ENCODE measurements at regions not wholly inside any gene's neighbourhood (a gene's known extent, or its start where the extent isn't known, plus 50 kb on each side); places are given as distances from the start of the nearest gene placed in this dataset.

DNA sequence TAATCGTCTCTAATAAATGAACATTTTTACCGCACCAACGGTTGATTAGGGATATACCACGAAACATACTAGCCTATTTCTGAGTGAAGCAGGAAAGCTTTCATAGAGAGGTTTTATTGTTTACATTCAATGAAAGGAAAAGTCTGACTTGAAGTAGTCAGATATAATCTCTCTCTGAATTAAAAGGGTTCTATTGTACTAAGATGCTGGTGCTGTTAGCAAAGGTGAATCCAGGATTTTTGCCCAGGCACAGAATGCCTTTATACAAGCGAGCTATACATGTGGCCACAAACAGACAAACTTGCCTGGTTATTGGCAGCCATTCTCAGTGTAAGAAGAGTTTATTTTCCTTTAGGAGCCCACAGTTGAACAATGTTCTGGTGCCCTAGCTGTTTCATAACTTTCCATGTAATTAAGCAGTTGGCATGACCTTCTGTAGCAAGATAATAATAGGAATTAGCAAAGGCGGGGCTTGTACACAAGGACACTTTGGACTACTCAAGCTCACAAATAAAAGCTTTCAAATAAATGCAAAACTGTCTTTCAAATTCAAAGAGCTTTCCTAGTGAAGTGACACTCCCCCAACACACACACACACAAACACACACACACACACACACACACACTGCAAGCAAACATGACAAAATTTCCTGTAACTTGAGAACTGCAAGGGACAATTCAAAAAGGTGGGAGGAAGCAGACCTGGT lies 198.7 kb upstream of the MAP3K1 start:
- no peak for FAIRE-seq
- intact Hi-C loops (cut with micrococcal nuclease), result no loop called here

More for the DNA sequence above, 198.7 kb upstream of the MAP3K1 start:
- ChIA-PET CTCF (ENCODE audit: low intra/inter-chr PET ratio) (no interaction called here), POLR2A (interaction anchor here (0.6 to 1.2 kb wide), 2 partner anchors 10 to 1276 kb away, joined by 3 to 5 read pairs; no protein-coding TSS in a partner anchor)
- ATAC-seq (no peak), DNase-seq (ENCODE audit: extremely low read depth in 1 of 4, low spot score in 3 of 4) (no peak)
- no peaks in the 10 kb centered on the region for H3K79me2 ChIP-seq (ENCODE audit: control insufficient read depth, insufficient read depth, low read length)
- TF ChIP-seq, protein P1, sequence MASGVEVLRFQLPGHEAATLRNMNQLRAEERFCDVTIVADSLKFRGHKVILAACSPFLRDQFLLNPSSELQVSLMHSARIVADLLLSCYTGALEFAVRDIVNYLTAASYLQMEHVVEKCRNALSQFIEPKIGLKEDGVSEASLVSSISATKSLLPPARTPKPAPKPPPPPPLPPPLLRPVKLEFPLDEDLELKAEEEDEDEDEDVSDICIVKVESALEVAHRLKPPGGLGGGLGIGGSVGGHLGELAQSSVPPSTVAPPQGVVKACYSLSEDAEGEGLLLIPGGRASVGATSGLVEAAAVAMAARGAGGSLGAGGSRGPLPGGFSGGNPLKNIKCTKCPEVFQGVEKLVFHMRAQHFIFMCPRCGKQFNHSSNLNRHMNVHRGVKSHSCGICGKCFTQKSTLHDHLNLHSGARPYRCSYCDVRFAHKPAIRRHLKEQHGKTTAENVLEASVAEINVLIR (CRISPR knock-in tag; IDR thresholded peaks at IDR 0.05), result no peak
- TF ChIP-seq SNRNP70 (optimal IDR thresholded peaks at IDR 0.05; ENCODE audit: low read depth, low read length) (no peak), MEF2D (tag; conservative IDR thresholded peaks at IDR 0.05; ENCODE audit: low read depth) (no peak), DDX20 (tag; IDR thresholded peaks at IDR 0.05; ENCODE audit: low read depth) (no peak), ZNF644 (tag; IDR thresholded peaks at IDR 0.05; ENCODE audit: low read depth) (no peak), RBM34 (IDR thresholded peaks at IDR 0.05; ENCODE audit: borderline replicate concordance, insufficient read depth, low read length) (no peak), ZNF707 (CRISPR knock-in tag; conservative IDR thresholded peaks at IDR 0.05) (no peak), SOX6 (IDR thresholded peaks at IDR 0.05) (no peak), NR1H2 (CRISPR knock-in tag; IDR thresholded peaks at IDR 0.05) (no peak), THRAP3 (IDR thresholded peaks at IDR 0.05; ENCODE audit: borderline replicate concordance) (no peak), NR2C2 (CRISPR knock-in tag; IDR thresholded peaks at IDR 0.05) (no peak), NR2C2 (tag; IDR thresholded peaks at IDR 0.05) (no peak), POLR3G (IDR thresholded peaks at IDR 0.05; ENCODE audit: extremely low read depth, insufficient read length, insufficient replicate concordance) (no peak), BCOR (IDR thresholded peaks at IDR 0.05) (no peak)
- TF ChIP-seq, protein P2, sequence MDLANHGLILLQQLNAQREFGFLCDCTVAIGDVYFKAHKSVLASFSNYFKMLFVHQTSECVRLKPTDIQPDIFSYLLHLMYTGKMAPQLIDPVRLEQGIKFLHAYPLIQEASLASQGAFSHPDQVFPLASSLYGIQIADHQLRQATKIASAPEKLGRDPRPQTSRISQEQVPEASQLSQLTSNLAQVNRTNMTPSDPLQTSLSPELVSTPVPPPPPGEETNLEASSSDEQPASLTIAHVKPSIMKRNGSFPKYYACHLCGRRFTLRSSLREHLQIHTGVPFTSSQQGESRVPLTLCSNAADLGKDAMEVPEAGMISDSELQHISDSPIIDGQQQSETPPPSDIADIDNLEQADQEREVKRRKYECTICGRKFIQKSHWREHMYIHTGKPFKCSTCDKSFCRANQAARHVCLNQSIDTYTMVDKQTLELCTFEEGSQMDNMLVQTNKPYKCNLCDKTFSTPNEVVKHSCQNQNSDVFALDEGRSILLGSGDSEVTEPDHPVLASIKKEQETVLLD (IDR thresholded peaks at IDR 0.05), result no peak
- TF ChIP-seq, protein P3, sequence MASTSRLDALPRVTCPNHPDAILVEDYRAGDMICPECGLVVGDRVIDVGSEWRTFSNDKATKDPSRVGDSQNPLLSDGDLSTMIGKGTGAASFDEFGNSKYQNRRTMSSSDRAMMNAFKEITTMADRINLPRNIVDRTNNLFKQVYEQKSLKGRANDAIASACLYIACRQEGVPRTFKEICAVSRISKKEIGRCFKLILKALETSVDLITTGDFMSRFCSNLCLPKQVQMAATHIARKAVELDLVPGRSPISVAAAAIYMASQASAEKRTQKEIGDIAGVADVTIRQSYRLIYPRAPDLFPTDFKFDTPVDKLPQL (IDR thresholded peaks at IDR 0.05; ENCODE audit: extremely low read depth, insufficient read length), result no peak
- TF ChIP-seq, protein P4, sequence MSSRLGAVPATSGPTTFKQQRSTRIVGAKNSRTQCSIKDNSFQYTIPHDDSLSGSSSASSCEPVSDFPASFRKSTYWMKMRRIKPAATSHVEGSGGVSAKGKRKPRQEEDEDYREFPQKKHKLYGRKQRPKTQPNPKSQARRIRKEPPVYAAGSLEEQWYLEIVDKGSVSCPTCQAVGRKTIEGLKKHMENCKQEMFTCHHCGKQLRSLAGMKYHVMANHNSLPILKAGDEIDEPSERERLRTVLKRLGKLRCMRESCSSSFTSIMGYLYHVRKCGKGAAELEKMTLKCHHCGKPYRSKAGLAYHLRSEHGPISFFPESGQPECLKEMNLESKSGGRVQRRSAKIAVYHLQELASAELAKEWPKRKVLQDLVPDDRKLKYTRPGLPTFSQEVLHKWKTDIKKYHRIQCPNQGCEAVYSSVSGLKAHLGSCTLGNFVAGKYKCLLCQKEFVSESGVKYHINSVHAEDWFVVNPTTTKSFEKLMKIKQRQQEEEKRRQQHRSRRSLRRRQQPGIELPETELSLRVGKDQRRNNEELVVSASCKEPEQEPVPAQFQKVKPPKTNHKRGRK (tag; IDR thresholded peaks at IDR 0.05), result no peak
- no peak overlapping the region for H3K27ac ChIP-seq (ENCODE audit: extremely low read depth, low read depth, low read length)
- in situ Hi-C loops (cut with MboI), result no loop called here
- no peak overlapping the region for H3K4me2 ChIP-seq (ENCODE audit: insufficient read depth, low read length)
- H2AFZ ChIP-seq (ENCODE audit: low read depth, low read length), result no peak overlapping the region
- H3K36me3 ChIP-seq (ENCODE audit: control insufficient read depth, insufficient read depth, low read length), result no peaks in the 10 kb centered on the region
- WGBS (ENCODE audit: insufficient coverage, low coverage, missing lambda C conversion rate), result 14% methylated on average over 6 of the region's 6 CpGs
- no peaks in the 10 kb centered on the region for H4K20me1 ChIP-seq (replicated peaks; ENCODE audit: control insufficient read depth, insufficient read depth, low read length)
- H3K4me3 ChIP-seq, result no peak overlapping the region
- no peaks in the 10 kb centered on the region for H3K9me3 ChIP-seq (replicated peaks; ENCODE audit: control insufficient read depth, insufficient read depth, low read depth, low read length)
- no peaks in the 10 kb centered on the region for H3K9me1 ChIP-seq (ENCODE audit: control insufficient read depth, insufficient read depth, low read length)
- H3K4me1 ChIP-seq (replicated peaks in 1 of 2; ENCODE audit: control insufficient read depth in 2 of 2, insufficient read depth in 2 of 2, low read length in 2 of 2), result no peaks in the 10 kb centered on the region
- no peak overlapping the region for H3K9ac ChIP-seq (ENCODE audit: insufficient read depth in 1 of 2, low read depth in 2 of 2, low read length in 2 of 2)
- BruUV-seq (replicated peaks), result no TSS peak
- no peaks in the 10 kb centered on the region for H3K27me3 ChIP-seq (ENCODE audit: control insufficient read depth in 2 of 2, insufficient read depth in 2 of 2, low read length in 2 of 2)

Measured in K562 (cell line).